GM23338 (cell line): ENCODE measurements at regions not wholly inside any gene's neighbourhood (a gene's known extent, or its start where the extent isn't known, plus 50 kb on each side); places are given as distances from the start of the nearest gene placed in this dataset.

Experiments
- ATAC-seq: fragments of 200-7000 bp; cut with Tn5 transposase; 3 replicates; pipeline ENCODE4 v1.9.1; 2020
- DNase-seq: peaks from one replicate; pipeline ENCODE4 v3.0.0-alpha.2; 2015; ENCODE audit warnings: low spot score
- H2AFZ ChIP-seq: fragments of 200-600 bp; sonication (generic); 2 replicates; pipeline ENCODE4 v1.8.0; 2016; ENCODE audit warnings: antibody characterized with exemption, mild to moderate bottlenecking, moderate library complexity
- H3F3A ChIP-seq: fragments of 200-600 bp; sonication (generic); replicated peaks from 2 replicates; pipeline ENCODE4 v1.8.0; 2017; ENCODE audit warnings: antibody characterized with exemption, mixed run types, low read depth
- H3K27ac ChIP-seq: fragments of 200-600 bp; sonication (generic); 2 replicates; pipeline ENCODE4 v1.6.1; 2016; ENCODE audit warnings: low read depth
- H3K27me3 ChIP-seq: fragments of 200-600 bp; sonication (generic); 2 replicates; pipeline ENCODE4 v1.8.0; 2016; ENCODE audit warnings: mild to moderate bottlenecking, mixed run types, moderate library complexity; ENCODE audit not compliant: insufficient read depth
- H3K36me3 ChIP-seq: fragments of 200-600 bp; sonication (generic); 2 replicates; pipeline ENCODE4 v1.8.0; 2016; ENCODE audit warnings: mild to moderate bottlenecking; ENCODE audit not compliant: insufficient read depth
- H3K4me1 ChIP-seq: fragments of 200-600 bp; sonication (generic); 2 replicates; pipeline ENCODE4 v1.8.0; 2016; ENCODE audit warnings: mild to moderate bottlenecking, moderate library complexity; ENCODE audit not compliant: insufficient read depth
- H3K4me2 ChIP-seq: fragments of 200-600 bp; sonication (generic); 2 replicates; pipeline ENCODE4 v1.7.1; 2017; ENCODE audit warnings: mixed run types
- H3K4me3 ChIP-seq: fragments of 200-600 bp; sonication (generic); 2 replicates; pipeline ENCODE4 v1.6.1; 2016; ENCODE audit warnings: mixed run types
- H3K79me2 ChIP-seq: fragments of 200-600 bp; sonication (generic); replicated peaks from 2 replicates; pipeline ENCODE4 v1.8.0; 2017; ENCODE audit warnings: mild to moderate bottlenecking; ENCODE audit not compliant: insufficient read depth
- H3K9me2 ChIP-seq: fragments of 200-600 bp; sonication (generic); 2 replicates; pipeline ENCODE4 v1.8.0; 2017; ENCODE audit not compliant: insufficient read depth
- H4K20me1 ChIP-seq: fragments of 200-600 bp; sonication (generic); replicated peaks from 2 replicates; pipeline ENCODE4 v1.8.0; 2017; ENCODE audit warnings: mild to moderate bottlenecking; ENCODE audit not compliant: insufficient read depth
- H3K27ac Mint-ChIP-seq: 2 replicates; pipeline ENCODE4 v1.8.0; 2020; ENCODE audit warnings: inconsistent platforms, mild to moderate bottlenecking, moderate library complexity, mixed read lengths
- H3K27me3 Mint-ChIP-seq: 3 replicates; pipeline ENCODE4 v1.8.0; 2022; ENCODE audit warnings: low read depth, mild to moderate bottlenecking, moderate library complexity, mixed read lengths, inconsistent platforms; ENCODE audit not compliant: insufficient read depth, poor library complexity
- H3K36me3 Mint-ChIP-seq: 3 replicates; pipeline ENCODE4 v1.8.0; 2021; ENCODE audit warnings: low read depth, mild to moderate bottlenecking, inconsistent platforms, moderate library complexity, mixed read lengths
- H3K4me1 Mint-ChIP-seq: 3 replicates; pipeline ENCODE4 v1.8.0; 2020; ENCODE audit warnings: mild to moderate bottlenecking, inconsistent platforms, mixed read lengths
- H3K4me3 Mint-ChIP-seq: 3 replicates; pipeline ENCODE4 v1.8.0; 2021; ENCODE audit warnings: moderate library complexity, mild to moderate bottlenecking, inconsistent platforms, mixed read lengths
- H3K9me3 Mint-ChIP-seq: 3 replicates; pipeline ENCODE4 v1.8.0; 2020; ENCODE audit warnings: moderate library complexity, mild to moderate bottlenecking, inconsistent platforms, mixed read lengths
- CREB1 ChIP-seq: fragments of 250-450 bp; sonication (Bioruptor Pico); IDR thresholded peaks from 2 replicates; pipeline ENCODE4 v1.5.0; 2020; ENCODE audit warnings: low read depth, mild to moderate bottlenecking, moderate library complexity
- EZH2 ChIP-seq: fragments of 200-600 bp; sonication (generic); IDR thresholded peaks from one replicate; pipeline ENCODE4 v1.8.0; 2017; ENCODE audit warnings: antibody characterized with exemption, mild to moderate bottlenecking, low read depth; ENCODE audit not compliant: unreplicated experiment
- EZH2phosphoT487 ChIP-seq: fragments of 200-600 bp; sonication (generic); IDR thresholded peaks from one replicate; pipeline ENCODE4 v1.8.1; 2018; ENCODE audit warnings: antibody characterized with exemption; ENCODE audit not compliant: unreplicated experiment
- JUNB ChIP-seq: IDR thresholded peaks from one replicate; pipeline ENCODE4 v1.6.1; 2016; ENCODE audit warnings: antibody characterized with exemption; ENCODE audit not compliant: unreplicated experiment
- NANOG ChIP-seq: IDR thresholded peaks from 2 replicates; pipeline ENCODE4 v1.6.1; 2016; ENCODE audit warnings: antibody characterized with exemption, borderline replicate concordance
- POLR2AphosphoS5 ChIP-seq: IDR thresholded peaks from 2 replicates; pipeline ENCODE4 v1.6.1; 2016; ENCODE audit warnings: antibody characterized with exemption, low read depth
- REST ChIP-seq: IDR thresholded peaks from one replicate; pipeline ENCODE4 v1.6.1; 2018; ENCODE audit warnings: antibody characterized with exemption; ENCODE audit not compliant: unreplicated experiment
- STAT1 ChIP-seq: IDR thresholded peaks from one replicate; pipeline ENCODE4 v1.6.1; 2016; ENCODE audit warnings: antibody characterized with exemption; ENCODE audit not compliant: unreplicated experiment
- ZNF114 ChIP-seq: fragments of 250-450 bp; sonication (Bioruptor Pico); IDR thresholded peaks from 2 replicates; pipeline ENCODE4 v1.5.0; 2020; ENCODE audit warnings: mild to moderate bottlenecking, moderate library complexity
- ZNF331 ChIP-seq: fragments of 250-450 bp; sonication (Bioruptor Pico); IDR thresholded peaks from 2 replicates; pipeline ENCODE4 v1.5.0; 2020; ENCODE audit warnings: low read depth, mild to moderate bottlenecking, moderate library complexity
- TF ChIP-seq, protein P1 (sequence below): IDR thresholded peaks from 2 replicates; pipeline ENCODE4 v1.6.1; 2016; ENCODE audit warnings: antibody characterized with exemption
- TF ChIP-seq, protein P2 (sequence below), 2 experiments: fragments of 200-600 bp in 1 of 2; sonication (generic) in 1 of 2; conservative IDR thresholded peaks; 2 replicates each; pipeline versions ENCODE4 v1.5.1 to v1.6.1; 2016 to 2017; ENCODE audit warnings: antibody characterized with exemption in 2 of 2, low read depth in 2 of 2, mild to moderate bottlenecking in 2 of 2, moderate library complexity in 1 of 2
- TF ChIP-seq, protein P3 (sequence below): fragments of 250-450 bp; sonication (Bioruptor Pico); IDR thresholded peaks from 2 replicates; pipeline ENCODE4 v1.5.0; 2020; ENCODE audit warnings: mild to moderate bottlenecking, moderate library complexity

- no peak for ATAC-seq
- Mint-ChIP-seq H3K4me1 (no peaks in the 10 kb centered on the region), H3K27me3 (no peaks in the 10 kb centered on the region), H3K36me3 (no peaks in the 10 kb centered on the region), H3K9me3 (no peaks in the 10 kb centered on the region), H3K4me3 (no peak overlapping the region), H3K27ac (no peak overlapping the region)
- H3K27ac ChIP-seq = no peak overlapping the region
- H4K20me1 ChIP-seq = no peaks in the 10 kb centered on the region
- H3K27me3 ChIP-seq = no peaks in the 10 kb centered on the region
- DNase-seq = no peak
- no peaks in the 10 kb centered on the region for H3K79me2 ChIP-seq
- H3K9me2 ChIP-seq = no peaks in the 10 kb centered on the region
- H3K4me2 ChIP-seq = no peak overlapping the region
- no peaks in the 10 kb centered on the region for H3K36me3 ChIP-seq
- no peaks in the 10 kb centered on the region for H3F3A ChIP-seq
- TF ChIP-seq EZH2 = no peak
- no peak for TF ChIP-seq JUNB
- no peak for TF ChIP-seq ZNF331 (CRISPR knock-in tag)
- TF ChIP-seq, protein P1, sequence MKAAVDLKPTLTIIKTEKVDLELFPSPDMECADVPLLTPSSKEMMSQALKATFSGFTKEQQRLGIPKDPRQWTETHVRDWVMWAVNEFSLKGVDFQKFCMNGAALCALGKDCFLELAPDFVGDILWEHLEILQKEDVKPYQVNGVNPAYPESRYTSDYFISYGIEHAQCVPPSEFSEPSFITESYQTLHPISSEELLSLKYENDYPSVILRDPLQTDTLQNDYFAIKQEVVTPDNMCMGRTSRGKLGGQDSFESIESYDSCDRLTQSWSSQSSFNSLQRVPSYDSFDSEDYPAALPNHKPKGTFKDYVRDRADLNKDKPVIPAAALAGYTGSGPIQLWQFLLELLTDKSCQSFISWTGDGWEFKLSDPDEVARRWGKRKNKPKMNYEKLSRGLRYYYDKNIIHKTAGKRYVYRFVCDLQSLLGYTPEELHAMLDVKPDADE = no peak
- no peak for TF ChIP-seq EZH2phosphoT487
- TF ChIP-seq, protein P2, sequence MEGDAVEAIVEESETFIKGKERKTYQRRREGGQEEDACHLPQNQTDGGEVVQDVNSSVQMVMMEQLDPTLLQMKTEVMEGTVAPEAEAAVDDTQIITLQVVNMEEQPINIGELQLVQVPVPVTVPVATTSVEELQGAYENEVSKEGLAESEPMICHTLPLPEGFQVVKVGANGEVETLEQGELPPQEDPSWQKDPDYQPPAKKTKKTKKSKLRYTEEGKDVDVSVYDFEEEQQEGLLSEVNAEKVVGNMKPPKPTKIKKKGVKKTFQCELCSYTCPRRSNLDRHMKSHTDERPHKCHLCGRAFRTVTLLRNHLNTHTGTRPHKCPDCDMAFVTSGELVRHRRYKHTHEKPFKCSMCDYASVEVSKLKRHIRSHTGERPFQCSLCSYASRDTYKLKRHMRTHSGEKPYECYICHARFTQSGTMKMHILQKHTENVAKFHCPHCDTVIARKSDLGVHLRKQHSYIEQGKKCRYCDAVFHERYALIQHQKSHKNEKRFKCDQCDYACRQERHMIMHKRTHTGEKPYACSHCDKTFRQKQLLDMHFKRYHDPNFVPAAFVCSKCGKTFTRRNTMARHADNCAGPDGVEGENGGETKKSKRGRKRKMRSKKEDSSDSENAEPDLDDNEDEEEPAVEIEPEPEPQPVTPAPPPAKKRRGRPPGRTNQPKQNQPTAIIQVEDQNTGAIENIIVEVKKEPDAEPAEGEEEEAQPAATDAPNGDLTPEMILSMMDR (conservative IDR thresholded peaks at IDR 0.05; ENCODE audit: low read depth in 2 of 2) = no peak
- no peak for TF ChIP-seq NANOG
- no peak for TF ChIP-seq REST
- no peak for TF ChIP-seq POLR2AphosphoS5
- no peak for TF ChIP-seq CREB1 (CRISPR knock-in tag)
- TF ChIP-seq, protein P3, sequence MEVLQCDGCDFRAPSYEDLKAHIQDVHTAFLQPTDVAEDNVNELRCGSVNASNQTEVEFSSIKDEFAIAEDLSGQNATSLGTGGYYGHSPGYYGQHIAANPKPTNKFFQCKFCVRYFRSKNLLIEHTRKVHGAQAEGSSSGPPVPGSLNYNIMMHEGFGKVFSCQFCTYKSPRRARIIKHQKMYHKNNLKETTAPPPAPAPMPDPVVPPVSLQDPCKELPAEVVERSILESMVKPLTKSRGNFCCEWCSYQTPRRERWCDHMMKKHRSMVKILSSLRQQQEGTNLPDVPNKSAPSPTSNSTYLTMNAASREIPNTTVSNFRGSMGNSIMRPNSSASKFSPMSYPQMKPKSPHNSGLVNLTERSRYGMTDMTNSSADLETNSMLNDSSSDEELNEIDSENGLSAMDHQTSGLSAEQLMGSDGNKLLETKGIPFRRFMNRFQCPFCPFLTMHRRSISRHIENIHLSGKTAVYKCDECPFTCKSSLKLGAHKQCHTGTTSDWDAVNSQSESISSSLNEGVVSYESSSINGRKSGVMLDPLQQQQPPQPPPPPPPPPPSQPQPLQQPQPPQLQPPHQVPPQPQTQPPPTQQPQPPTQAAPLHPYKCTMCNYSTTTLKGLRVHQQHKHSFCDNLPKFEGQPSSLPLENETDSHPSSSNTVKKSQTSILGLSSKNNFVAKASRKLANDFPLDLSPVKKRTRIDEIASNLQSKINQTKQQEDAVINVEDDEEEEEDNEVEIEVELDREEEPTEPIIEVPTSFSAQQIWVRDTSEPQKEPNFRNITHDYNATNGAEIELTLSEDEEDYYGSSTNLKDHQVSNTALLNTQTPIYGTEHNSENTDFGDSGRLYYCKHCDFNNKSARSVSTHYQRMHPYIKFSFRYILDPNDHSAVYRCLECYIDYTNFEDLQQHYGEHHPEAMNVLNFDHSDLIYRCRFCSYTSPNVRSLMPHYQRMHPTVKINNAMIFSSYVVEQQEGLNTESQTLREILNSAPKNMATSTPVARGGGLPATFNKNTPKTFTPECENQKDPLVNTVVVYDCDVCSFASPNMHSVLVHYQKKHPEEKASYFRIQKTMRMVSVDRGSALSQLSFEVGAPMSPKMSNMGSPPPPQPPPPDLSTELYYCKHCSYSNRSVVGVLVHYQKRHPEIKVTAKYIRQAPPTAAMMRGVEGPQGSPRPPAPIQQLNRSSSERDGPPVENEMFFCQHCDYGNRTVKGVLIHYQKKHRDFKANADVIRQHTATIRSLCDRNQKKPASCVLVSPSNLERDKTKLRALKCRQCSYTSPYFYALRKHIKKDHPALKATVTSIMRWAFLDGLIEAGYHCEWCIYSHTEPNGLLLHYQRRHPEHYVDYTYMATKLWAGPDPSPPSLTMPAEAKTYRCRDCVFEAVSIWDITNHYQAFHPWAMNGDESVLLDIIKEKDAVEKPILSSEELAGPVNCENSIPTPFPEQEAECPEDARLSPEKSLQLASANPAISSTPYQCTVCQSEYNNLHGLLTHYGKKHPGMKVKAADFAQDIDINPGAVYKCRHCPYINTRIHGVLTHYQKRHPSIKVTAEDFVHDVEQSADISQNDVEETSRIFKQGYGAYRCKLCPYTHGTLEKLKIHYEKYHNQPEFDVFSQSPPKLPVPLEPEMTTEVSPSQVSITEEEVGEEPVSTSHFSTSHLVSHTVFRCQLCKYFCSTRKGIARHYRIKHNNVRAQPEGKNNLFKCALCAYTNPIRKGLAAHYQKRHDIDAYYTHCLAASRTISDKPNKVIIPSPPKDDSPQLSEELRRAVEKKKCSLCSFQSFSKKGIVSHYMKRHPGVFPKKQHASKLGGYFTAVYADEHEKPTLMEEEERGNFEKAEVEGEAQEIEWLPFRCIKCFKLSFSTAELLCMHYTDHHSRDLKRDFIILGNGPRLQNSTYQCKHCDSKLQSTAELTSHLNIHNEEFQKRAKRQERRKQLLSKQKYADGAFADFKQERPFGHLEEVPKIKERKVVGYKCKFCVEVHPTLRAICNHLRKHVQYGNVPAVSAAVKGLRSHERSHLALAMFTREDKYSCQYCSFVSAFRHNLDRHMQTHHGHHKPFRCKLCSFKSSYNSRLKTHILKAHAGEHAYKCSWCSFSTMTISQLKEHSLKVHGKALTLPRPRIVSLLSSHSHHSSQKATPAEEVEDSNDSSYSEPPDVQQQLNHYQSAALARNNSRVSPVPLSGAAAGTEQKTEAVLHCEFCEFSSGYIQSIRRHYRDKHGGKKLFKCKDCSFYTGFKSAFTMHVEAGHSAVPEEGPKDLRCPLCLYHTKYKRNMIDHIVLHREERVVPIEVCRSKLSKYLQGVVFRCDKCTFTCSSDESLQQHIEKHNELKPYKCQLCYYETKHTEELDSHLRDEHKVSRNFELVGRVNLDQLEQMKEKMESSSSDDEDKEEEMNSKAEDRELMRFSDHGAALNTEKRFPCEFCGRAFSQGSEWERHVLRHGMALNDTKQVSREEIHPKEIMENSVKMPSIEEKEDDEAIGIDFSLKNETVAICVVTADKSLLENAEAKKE = no peak
- no peak for TF ChIP-seq ZNF114 (CRISPR knock-in tag)
- TF ChIP-seq STAT1 = no peak
- H3K4me3 ChIP-seq = no peak overlapping the region
- no peaks in the 10 kb centered on the region for H3K4me1 ChIP-seq
- H2AFZ ChIP-seq = no peak overlapping the region
These were observed 100.3 kb upstream of the DPYD start for GRCh38 chr1:98021126-98021525.
